Breast epithelium (tissue), 3 donors: ENCODE measurements at regions not wholly inside any gene's neighbourhood (a gene's known extent, or its start where the extent isn't known, plus 50 kb on each side); places are given as distances from the start of the nearest gene placed in this dataset.

Experiments used
- CTCF ChIP-seq, 3 donors: fragments of 450-650 bp; IDR thresholded peaks; one replicate each; pipeline ENCODE4 v1.5.1; 2016 to 2017; ENCODE audit warnings: antibody characterized with exemption in 3 of 3, mild to moderate bottlenecking in 3 of 3, moderate library complexity in 3 of 3
- POLR2A ChIP-seq: fragments of 450-650 bp; IDR thresholded peaks from one replicate; pipeline ENCODE4 v1.6.1; 2016; ENCODE audit warnings: antibody characterized with exemption, mild to moderate bottlenecking, moderate library complexity
- POLR2AphosphoS5 ChIP-seq, 3 donors: sonication (generic); formaldehyde crosslinking; IDR thresholded peaks; one replicate each; pipeline ENCODE4 v1.6.1; 2017; ENCODE audit warnings: antibody characterized with exemption in 3 of 3

DNA sequence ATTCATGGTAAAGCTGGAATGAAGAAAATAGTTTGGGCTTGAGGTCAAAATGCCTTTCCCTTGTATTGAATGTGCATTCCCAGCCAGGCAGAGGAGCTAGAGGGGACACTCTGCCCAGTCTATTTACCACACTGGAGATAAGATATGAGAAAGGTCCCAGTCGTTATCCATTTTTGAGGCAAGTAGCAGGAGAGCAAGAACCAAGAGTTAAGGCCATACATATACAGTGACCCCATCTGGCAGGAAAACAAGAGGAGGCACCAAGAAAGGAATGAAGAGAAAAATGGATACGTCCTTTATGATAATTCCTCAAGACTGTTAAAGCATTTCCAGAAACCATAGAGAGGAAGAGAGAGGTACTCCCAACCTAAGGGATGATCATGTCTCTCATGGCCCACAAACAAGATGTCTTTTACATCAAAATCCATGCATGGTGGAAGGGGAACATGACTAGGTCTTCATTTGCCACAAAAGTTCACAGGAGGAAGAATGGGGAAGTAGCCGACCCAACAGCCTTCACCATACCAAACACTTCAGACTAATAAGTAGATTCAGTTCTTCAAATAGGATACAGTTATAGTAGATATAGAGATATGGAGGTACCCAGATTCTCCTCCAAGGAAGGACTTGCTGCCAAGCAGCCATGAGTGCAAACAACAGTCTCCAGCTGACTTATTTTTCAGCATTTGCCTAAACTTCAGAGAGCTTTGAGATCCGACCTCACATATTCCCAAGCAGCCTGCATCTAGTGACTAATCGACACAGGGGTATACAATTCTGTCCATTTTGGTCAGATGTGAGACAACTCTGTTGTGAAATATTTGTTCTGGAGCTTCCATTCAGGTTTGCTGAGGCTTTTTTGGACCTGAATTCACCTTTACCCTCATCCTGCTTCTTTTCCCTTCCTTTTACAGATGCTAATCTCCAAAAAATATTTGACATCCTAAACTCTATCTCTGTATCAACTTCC is 61.1 kb upstream of the CCDC71L start:
- TF ChIP-seq CTCF (IDR thresholded peaks at IDR 0.05) (no peak), POLR2AphosphoS5 (IDR thresholded peaks at IDR 0.05) (no peak), POLR2A (no peak)
